ENCODE measurements at regions not wholly inside any gene's neighbourhood (a gene's known extent, or its start where the extent isn't known, plus 50 kb on each side); places are given as distances from the start of the nearest gene placed in this dataset.

GRCh38 chr13:106291006-106291405 lies 244.5 kb downstream of the EFNB2 start (continued):
- no peak for TF ChIP-seq CHD7 (IDR thresholded peaks at IDR 0.05; ENCODE audit: insufficient replicate concordance, low read length)
- no peak for TF ChIP-seq GTF2F1 (IDR thresholded peaks at IDR 0.05; ENCODE audit: borderline replicate concordance, low read depth, low read length)
